ENCODE measurements at regions not wholly inside any gene's neighbourhood (a gene's known extent, or its start where the extent isn't known, plus 50 kb on each side); places are given as distances from the start of the nearest gene placed in this dataset.
A peak's percentile ranks its signal among the peaks of the same experiment; 100 is the strongest.
"Not testable (repeated sequence)": the region's sequence is repeated elsewhere in the genome, so short reads cannot be mapped to it uniquely, and the experiment has no call there.

DNA sequence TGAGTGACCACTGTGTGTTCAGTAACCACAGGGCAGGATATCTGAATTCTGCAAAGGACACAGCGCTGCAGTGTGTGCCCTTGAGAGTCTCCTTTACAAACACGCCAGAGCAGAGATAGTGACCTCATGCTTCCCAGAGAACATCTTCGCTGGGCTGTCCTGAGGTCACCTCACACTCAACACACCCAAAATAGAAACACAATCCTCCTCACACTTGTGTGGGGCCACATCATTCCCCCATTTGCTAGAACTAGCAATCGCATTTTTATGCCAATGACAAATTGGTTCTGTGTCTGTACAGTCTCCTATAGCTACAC, 140.1 kb upstream of the NRIP1 start:
- DNase-seq: no peak

- DNase-seq: no peak
Measured at GRCh38 chr21:15206514-15206913, 141.7 kb upstream of the NRIP1 start.

- no peak for DNase-seq
Measured at GRCh38 chr21:15207231-15207630, 142.4 kb upstream of the NRIP1 start.

DNA sequence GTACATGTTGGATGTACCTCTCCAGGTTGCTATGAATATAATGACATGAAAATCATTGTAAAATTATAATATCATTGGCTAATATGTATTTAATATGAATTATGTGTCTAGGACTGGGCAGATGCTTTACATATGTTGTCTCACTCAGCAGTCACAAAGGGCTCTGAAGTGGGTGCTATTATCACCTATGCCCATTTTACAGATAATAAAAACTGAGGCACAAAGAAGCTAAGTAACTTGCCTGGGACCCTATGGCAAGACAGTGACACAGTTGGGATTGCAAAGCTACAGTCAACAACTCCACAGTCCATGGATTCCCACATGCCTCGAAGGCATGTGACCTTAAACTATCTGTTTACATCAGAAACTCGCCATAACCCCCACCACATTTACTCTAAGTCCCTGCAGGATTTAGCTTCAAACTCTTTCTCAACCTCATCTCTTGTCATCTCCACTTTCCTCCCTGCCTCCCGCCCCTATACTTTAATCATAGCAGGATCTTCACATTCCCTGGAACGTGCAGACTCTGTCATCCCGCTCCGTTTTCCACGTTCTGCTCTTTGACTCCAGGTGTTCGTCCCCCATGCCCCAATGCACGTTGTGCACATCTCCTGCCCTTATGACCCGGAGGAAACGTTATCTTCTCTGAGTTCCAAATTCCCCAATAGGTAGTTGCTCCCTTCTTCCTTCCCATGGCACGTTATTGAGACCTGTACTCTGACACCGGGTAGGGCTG, 143.0 kb upstream of the NRIP1 start:
- no peak for DNase-seq

- DNase-seq: no peak
Measured at GRCh38 chr21:15208786-15209185, 144.0 kb upstream of the NRIP1 start.

DNA sequence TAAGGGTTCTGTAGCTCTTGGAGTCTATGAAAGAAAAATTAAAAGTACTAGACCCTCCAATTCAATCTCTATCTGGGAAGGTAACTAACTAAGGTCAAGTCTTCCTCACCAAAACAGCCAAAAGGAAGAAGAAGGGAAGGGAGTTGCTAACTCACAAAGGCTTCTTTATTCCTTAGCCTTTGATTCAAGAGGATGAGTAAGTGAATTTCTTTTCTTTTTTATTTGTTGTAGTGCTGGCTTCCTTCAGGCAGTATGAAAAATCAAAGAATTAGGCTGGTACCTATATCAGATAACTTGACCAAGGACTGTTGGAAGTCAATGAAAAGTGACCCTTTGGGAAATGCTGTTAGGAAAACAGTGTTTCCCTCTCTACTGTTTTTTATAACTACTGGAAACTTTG, 144.4 kb upstream of the NRIP1 start:
- DNase-seq: no peak

DNA sequence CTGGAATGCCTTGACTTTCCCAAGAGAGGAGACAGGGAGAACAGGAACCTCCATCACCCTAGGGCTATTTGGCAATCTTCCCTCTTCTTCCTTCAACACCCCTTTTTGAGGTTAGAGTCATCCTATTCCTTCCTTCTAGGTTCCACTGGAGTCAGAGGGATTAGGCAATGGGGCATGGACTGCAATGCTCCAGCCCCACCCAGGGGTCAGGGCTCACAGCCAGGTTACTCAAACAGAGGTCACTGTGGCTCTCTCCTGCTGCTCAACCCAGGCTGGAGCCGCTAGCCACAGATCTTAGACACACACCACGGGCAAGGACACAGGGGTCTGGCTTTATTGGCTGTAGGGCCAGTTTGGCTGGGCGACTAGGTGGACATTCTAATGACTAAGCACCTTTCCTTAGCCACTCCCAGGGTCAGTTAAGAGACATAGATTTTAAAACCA, 145.5 kb upstream of the NRIP1 start:
- DNase-seq: no peak

GRCh38 chr21:15211491-15212133, 146.8 kb upstream of the NRIP1 start:
- no peak for DNase-seq

DNA sequence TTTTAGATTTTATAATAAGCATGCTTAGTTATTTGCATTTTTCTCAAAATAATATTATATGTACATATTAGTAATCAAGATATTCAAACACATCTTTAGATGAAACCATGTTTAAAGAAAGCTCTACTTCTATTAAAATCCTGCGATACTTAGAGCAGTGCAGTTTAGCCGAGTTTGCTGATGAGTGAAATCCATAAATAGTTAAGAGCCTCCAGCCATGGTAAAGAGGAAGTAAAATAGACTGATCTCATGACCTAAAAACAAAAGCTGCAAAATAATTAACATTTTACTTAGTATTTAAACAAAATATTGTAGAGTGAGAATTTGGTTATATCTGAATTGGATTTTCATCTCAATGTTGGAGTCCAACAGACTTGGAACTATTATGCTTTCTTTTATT, 147.4 kb upstream of the NRIP1 start:
- DNase-seq: peak; percentile 21

DNA sequence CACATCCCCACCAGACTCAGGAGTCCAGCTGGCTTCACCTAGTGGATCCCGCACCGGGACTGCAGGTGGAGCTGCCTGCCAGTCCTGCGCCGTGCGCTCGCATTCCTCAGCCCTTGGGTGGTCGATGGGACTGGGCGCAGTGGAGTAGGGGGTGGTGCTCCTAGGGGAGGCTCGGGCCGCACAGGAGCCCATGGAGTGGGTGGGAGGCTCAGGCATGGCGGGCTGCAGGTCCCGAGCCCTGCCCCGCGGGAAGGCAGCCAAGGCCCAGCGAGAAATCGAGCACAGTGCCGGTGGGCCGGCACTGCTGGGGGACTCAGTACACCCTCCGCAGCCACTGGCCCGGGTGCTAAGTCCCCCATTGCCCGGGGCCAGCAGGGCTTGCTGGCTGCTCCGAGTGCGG, 153.7 kb upstream of the NRIP1 start:
- DNase-seq: not testable (repeated sequence)

DNA sequence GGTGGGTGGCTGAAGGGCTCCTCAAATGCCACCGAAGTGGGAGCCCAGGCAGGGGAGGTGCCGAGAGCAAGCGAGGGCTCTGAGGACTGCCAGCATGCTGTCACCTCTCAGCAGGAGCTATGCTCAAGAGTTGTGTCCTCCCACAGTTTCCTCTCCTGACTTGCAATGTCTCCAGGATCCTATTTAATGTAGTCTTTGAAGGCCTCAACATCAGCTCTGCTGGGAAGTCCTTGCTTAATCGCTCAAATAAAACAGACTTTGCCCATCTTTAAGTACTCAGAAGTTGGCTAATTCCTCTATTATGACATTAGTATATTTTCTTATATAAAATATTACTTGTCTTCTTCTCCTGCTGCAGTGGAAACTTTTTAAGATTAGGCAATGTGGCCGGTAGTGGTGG, 154.2 kb upstream of the NRIP1 start:
- no peak for DNase-seq

- DNase-seq: no peak
Measured at GRCh38 chr21:15219894-15220293, 155.1 kb upstream of the NRIP1 start.

GRCh38 chr21:15221799-15222386, 157.1 kb upstream of the NRIP1 start:
- DNase-seq: peak; percentile 45

- no peak for DNase-seq
Measured at GRCh38 chr21:15222707-15223106, 157.9 kb upstream of the NRIP1 start.

- no peak for DNase-seq
Measured at GRCh38 chr21:15224346-15225086, 159.7 kb upstream of the NRIP1 start.

GRCh38 chr21:15227919-15228318, 163.1 kb upstream of the NRIP1 start:
- no peak for DNase-seq

DNA sequence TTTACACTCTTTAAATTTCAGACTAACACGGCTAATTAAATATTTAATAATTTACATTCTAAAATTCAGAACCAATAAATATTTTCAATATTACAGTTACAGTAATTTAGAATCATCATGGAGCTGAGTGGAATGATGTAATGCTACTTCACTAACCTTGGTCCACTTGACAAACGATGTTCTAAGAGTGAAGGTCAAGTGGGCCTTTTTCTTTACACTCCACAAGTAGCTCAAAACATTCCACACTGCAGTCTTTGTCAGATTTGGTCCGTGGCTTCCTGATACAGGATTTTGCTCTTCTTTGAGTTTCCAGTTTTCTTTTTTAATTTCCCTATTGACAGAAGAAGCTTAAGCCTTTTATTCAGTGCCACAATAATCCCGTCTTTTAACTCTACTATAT, 164.6 kb upstream of the NRIP1 start:
- no peak for DNase-seq

DNA sequence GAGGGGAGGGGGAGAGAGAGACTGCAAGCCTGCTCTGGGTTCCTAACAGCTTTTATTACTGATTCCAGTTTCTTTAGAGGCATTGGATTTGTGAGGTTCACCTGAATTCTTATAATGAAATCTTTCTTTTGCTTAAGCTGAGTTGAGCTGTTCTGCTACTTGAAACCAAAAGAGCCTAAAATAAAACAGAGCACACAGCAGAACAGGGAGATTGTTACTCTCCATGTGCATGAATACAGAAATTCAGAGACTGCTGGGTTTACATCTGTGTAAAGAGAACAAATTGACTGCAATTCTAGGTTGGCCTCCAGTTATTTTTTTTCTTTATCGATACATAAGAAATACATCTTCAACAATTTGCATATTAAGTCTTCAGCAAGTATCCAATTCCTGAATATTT, 168.8 kb upstream of the NRIP1 start:
- DNase-seq: no peak

DNA sequence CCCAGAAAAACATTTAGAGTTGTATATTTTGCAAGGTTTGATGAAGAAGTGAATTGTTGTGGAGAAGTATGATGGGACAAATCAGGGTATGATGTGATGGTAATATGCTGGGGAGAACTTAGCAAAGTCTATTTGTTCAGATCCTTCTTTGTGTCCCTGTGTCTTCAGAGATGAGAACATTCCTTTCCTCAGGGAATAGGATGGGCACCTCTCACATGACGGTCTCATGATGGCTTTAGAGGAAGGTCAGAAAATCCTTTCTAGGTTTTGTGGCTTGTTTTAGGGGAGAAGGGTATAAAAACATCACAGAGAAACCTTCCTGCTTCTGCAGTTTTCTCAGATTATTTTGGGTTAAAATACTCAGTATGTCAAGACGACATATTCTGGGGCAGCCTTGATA, 171.3 kb upstream of the NRIP1 start:
- no peak for DNase-seq

DNA sequence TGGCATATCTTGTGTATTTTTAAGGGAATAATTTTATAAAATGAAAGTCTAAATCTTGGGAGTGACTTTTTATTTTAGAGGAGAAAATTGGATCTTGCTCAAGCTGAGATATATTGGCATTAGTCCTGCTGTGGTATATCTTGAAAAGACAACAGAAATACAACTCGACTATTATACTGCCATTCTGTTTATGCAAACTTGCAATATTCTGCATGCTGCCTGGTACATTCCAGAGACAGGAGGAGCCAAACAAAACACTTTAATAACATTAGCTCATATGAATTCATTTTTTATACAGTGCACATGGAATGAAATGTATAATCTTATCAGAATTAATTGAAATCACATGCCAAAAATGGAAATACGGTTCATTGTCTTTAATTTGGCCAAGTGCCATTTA, 176.0 kb upstream of the NRIP1 start:
- DNase-seq: no peak

DNA sequence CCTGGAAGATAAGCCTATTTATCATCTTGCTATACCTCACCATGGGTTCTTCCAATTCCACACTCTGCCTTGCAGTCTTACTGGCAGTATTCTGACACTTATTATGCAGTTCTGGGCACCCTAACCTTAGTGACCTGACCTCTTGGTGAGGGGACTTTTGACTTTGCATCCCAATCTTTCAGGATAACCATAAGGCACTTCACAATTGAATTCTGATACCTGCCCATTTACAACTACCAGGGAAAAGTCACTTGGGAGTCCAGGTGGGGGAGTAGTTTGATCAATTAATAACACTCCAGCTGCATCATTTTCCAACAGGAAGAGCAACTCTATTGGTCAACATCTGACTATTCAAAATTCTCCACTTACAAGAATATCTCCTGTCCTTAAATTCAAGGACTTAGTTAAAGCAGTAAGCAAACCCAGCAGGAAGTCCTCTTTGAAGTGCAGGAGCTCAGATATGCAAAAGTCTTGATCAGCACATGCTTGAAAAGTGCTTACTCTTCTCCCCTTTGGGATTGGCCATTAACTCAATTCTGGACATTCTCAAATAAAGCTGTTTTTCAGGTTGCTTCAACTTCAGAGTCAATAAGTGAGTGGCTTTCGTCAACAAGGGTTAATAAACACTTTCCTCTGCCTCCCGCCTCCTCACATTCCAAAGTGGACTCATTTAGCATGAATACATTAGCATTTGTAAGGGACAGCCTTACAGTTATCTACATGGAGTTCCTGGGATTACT, 177.4 kb upstream of the NRIP1 start:
- DNase-seq: no peak

DNA sequence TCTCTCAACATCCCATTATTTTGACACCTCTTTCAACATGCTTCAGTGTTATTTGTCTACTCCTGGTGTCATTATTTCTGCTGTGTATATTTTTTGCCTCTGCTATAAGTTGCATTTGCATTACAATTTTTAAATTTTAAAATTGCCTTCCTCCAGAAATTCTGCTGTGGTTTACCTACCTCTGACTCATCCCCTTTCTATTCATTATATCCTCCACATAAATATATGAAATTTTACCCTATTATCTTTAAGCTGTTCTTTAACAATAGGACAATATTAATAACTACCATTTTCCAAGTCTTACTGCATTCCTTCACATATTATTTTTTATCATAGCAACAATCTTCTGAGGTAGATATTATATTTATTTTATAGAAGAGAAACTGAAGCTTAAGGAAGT, 178.1 kb upstream of the NRIP1 start:
- DNase-seq: no peak

- DNase-seq: peak; percentile 18
Measured at GRCh38 chr21:15243406-15243805, 178.6 kb upstream of the NRIP1 start.

Data from GDM1 (cell line).